ENCODE measurements at regions not wholly inside any gene's neighbourhood (a gene's known extent, or its start where the extent isn't known, plus 50 kb on each side); places are given as distances from the start of the nearest gene placed in this dataset.

- TF ChIP-seq IRF5 (IDR thresholded peaks at IDR 0.05; ENCODE audit: borderline replicate concordance) (no peak), TCF3 (IDR thresholded peaks at IDR 0.05; ENCODE audit: borderline replicate concordance, insufficient read depth, low read depth, low read length) (0 out of 2 replicates have a peak, but pooled peaks have one; percentile 19), E4F1 (IDR thresholded peaks at IDR 0.05; ENCODE audit: borderline replicate concordance, partially characterized antibody) (no peak), IRF4 (IDR thresholded peaks at IDR 0.05; ENCODE audit: low read depth, low read length) (no peak), HDAC6 (IDR thresholded peaks at IDR 0.05; ENCODE audit: unreplicated experiment) (no peak), TAF1 (IDR thresholded peaks at IDR 0.05; ENCODE audit: borderline replicate concordance, low read depth, low read length) (peak; percentile 44; the same call in 1 of the 2 replicates), SMC3 (IDR thresholded peaks at IDR 0.05; ENCODE audit: borderline replicate concordance, low read length) (peak; percentile 15; the same call in 1 of the 2 replicates), CHD4 (IDR thresholded peaks at IDR 0.05) (no peak), DPF2 (IDR thresholded peaks at IDR 0.05) (0 out of 2 replicates have a peak, but pooled peaks have one; percentile 14), MXI1 (IDR thresholded peaks at IDR 0.05; ENCODE audit: low read depth, low read length) (no peak; the same call in 1 of the 2 replicates), PAX8 (IDR thresholded peaks at IDR 0.05) (no peak), GABPA (IDR thresholded peaks at IDR 0.05; ENCODE audit: low read depth) (no peak), CBFB (IDR thresholded peaks at IDR 0.05; ENCODE audit: low read depth) (no peak; the same call in 1 of the 2 replicates), CBX3 (IDR thresholded peaks at IDR 0.05; ENCODE audit: borderline replicate concordance, low read depth) (no peak), STAT1 (conservative IDR thresholded peaks at IDR 0.05) (no peak), IKZF1 (conservative IDR thresholded peaks at IDR 0.05) (peak; percentile 56; the same call in 1 of the 2 replicates), ZBED1 (IDR thresholded peaks at IDR 0.05; ENCODE audit: borderline replicate concordance) (no peak), POLR2AphosphoS5 (IDR thresholded peaks at IDR 0.05; ENCODE audit: low read length) (no peak; the same call in none of the 2 replicates), E2F4 (IDR thresholded peaks at IDR 0.05; ENCODE audit: low read depth, low read length) (0 out of 2 replicates have a peak, but pooled peaks have one; percentile 28), NFYA (IDR thresholded peaks at IDR 0.05; ENCODE audit: borderline replicate concordance, low read depth, low read length) (no peak), POLR2AphosphoS2 (IDR thresholded peaks at IDR 0.05; ENCODE audit: low read depth, low read length) (no peak), TCF12 (IDR thresholded peaks at IDR 0.05; ENCODE audit: low read depth, low read length) (no peak), MAX (IDR thresholded peaks at IDR 0.05; ENCODE audit: low read depth, low read length) (no peak), NRF1 (conservative IDR thresholded peaks at IDR 0.05; ENCODE audit: low read depth, low read length) (no peak), MEF2A (IDR thresholded peaks at IDR 0.05; ENCODE audit: insufficient read depth, low read depth, low read length) (0 out of 2 replicates have a peak, but pooled peaks have one; percentile 6), ZNF24 (IDR thresholded peaks at IDR 0.05) (no peak), PML (IDR thresholded peaks at IDR 0.05; ENCODE audit: low read length) (peak; percentile 48; the same call in 1 of the 2 replicates), LARP7 (IDR thresholded peaks at IDR 0.05) (no peak), FOXM1 (IDR thresholded peaks at IDR 0.05; ENCODE audit: low read depth, low read length) (peak; percentile 28; the same call in 1 of the 2 replicates)
Measured at GRCh38 chr20:48360342-48360975, 467.3 kb downstream of the PREX1 start (continued).
